K562 (cell line): ENCODE measurements at regions not wholly inside any gene's neighbourhood (a gene's known extent, or its start where the extent isn't known, plus 50 kb on each side); places are given as distances from the start of the nearest gene placed in this dataset.

Experiments
- ATAC-seq: fragments of 200-7000 bp; cut with Tn5 transposase; 3 replicates; pipeline ENCODE4 v1.9.1; 2020; ENCODE audit warnings: moderate library complexity
- BruUV-seq: library from RNA; stranded (reverse); fragments of 400-500 nt; replicated peaks from 2 replicates; lab custom pipeline; 2021; lab: Mats Ljungman, UMichigan
- CTCF ChIA-PET: fragments of 300-600 bp; formaldehyde crosslinking; extraction: SDS; loops from one replicate; lab custom pipeline; 2021; ENCODE audit warnings: low intra/inter-chr PET ratio; lab: Yijun Ruan, JAX
- POLR2A ChIA-PET: fragments of 300-600, 350-650 bp; sonication (Branson Sonifier 250); formaldehyde crosslinking; extraction: SDS; loops from one replicate; lab custom pipeline; 2021; ENCODE audit warnings: antibody characterized with exemption, inconsistent platforms; lab: Yijun Ruan, JAX
- DNase-seq, 4 experiments: peaks; one replicate each; pipeline versions ENCODE4 v3.0.0 to v3.0.0-alpha.2; 2011 to 2018; ENCODE audit warnings: low spot score in 3 of 4, mixed read lengths in 3 of 4; ENCODE audit errors: extremely low read depth in 1 of 4
- FAIRE-seq: peaks from 2 replicates; lab custom pipeline; 2011; peaks lifted over from hg19 to GRCh38; lab: Jason Lieb, UNC
- H2AFZ ChIP-seq: 2 replicates; pipeline ENCODE4 v1.6.0; 2011; ENCODE audit warnings: low read depth, low read length, control low read depth, inconsistent platforms
- H3K27ac ChIP-seq: fragments of 200-600 bp; 3 replicates; pipeline ENCODE4 v1.8.0; 2011; ENCODE audit warnings: low read depth, mild to moderate bottlenecking, control low read depth, inconsistent platforms, low read length, moderate library complexity, mixed read lengths; ENCODE audit errors: extremely low read depth
- H3K27me3 ChIP-seq, 2 experiments: fragments of 300-600 bp in 1 of 2; 2 replicates in 1 of 2; 3 replicates in 1 of 2; pipeline versions ENCODE4 v1.6.0 to v1.8.0; 2011; ENCODE audit warnings: inconsistent platforms in 2 of 2, low read length in 2 of 2, mild to moderate bottlenecking in 1 of 2, mixed read lengths in 1 of 2, moderate library complexity in 1 of 2; ENCODE audit not compliant: control insufficient read depth in 2 of 2, insufficient read depth in 2 of 2
- H3K36me3 ChIP-seq: fragments of 300-600 bp; 3 replicates; pipeline ENCODE4 v1.8.0; 2011; ENCODE audit warnings: mild to moderate bottlenecking, low read length, inconsistent platforms; ENCODE audit not compliant: control insufficient read depth, insufficient read depth
- H3K4me1 ChIP-seq, 2 experiments: fragments of 200-600 bp in 1 of 2; replicated peaks in 1 of 2; 2 replicates in 1 of 2; 3 replicates in 1 of 2; pipeline versions ENCODE4 v1.5.1 to v1.8.0; 2011; ENCODE audit warnings: inconsistent platforms in 2 of 2, low read length in 2 of 2, mild to moderate bottlenecking in 1 of 2, mixed read lengths in 1 of 2, moderate library complexity in 1 of 2; ENCODE audit not compliant: control insufficient read depth in 2 of 2, insufficient read depth in 2 of 2
- H3K4me2 ChIP-seq: 2 replicates; pipeline ENCODE4 v1.6.1; 2011; ENCODE audit warnings: low read length, control low read depth, inconsistent platforms, mixed read lengths; ENCODE audit not compliant: insufficient read depth
- H3K4me3 ChIP-seq: fragments of 200-600 bp; sonication (generic), shearing (Covaris generic); 2 replicates; pipeline ENCODE4 v1.5.1; 2016; ENCODE audit warnings: control low read depth, inconsistent platforms
- H3K79me2 ChIP-seq: fragments of 200-600 bp; 3 replicates; pipeline ENCODE4 v1.8.0; 2011; ENCODE audit warnings: low read length, inconsistent platforms; ENCODE audit not compliant: control insufficient read depth, insufficient read depth
- H3K9ac ChIP-seq, 2 experiments: 2 replicates each; pipeline versions ENCODE4 v1.6.0 to v1.6.1; 2011; ENCODE audit warnings: low read depth in 2 of 2, low read length in 2 of 2, control low read depth in 1 of 2, inconsistent platforms in 1 of 2, mild to moderate bottlenecking in 1 of 2, mixed read lengths in 1 of 2; ENCODE audit not compliant: insufficient read depth in 1 of 2
- H3K9me1 ChIP-seq: one replicate; pipeline ENCODE4 v1.6.0; 2011; ENCODE audit warnings: inconsistent platforms, mild to moderate bottlenecking, low read length, moderate library complexity; ENCODE audit not compliant: control insufficient read depth, insufficient read depth
- H3K9me3 ChIP-seq: replicated peaks from 2 replicates; pipeline ENCODE4 v1.5.1; 2011; ENCODE audit warnings: low read depth, low read length, inconsistent platforms; ENCODE audit not compliant: control insufficient read depth, insufficient read depth
- H4K20me1 ChIP-seq: replicated peaks from 2 replicates; pipeline ENCODE4 v1.6.1; 2011; ENCODE audit warnings: low read length, inconsistent platforms, mixed read lengths; ENCODE audit not compliant: control insufficient read depth, insufficient read depth
- NEUROD1 ChIP-seq: fragments of 150-350 bp; IDR thresholded peaks from 2 replicates; pipeline ENCODE4 v1.6.1; 2014; ENCODE audit warnings: borderline replicate concordance, low read length, low read depth; ENCODE audit not compliant: partially characterized antibody
- NR3C1 ChIP-seq: sonication (generic); formaldehyde crosslinking; IDR thresholded peaks from 2 replicates; pipeline ENCODE4 v1.8.1; 2022; ENCODE audit warnings: missing genetic modification reagents
- ZKSCAN3 ChIP-seq: fragments of 250-450 bp; sonication (Bioruptor Pico); IDR thresholded peaks from 2 replicates; pipeline ENCODE4 v1.4.0; 2020
- ZNF174 ChIP-seq: fragments of 250-450 bp; sonication (Bioruptor Pico); IDR thresholded peaks from 2 replicates; pipeline ENCODE4 v1.4.0; 2020; ENCODE audit warnings: mild to moderate bottlenecking
- WGBS: fragments of 100-300 bp; shearing (Covaris generic); methylation state at CpG from one replicate; pipeline ENCODE4 v1.1.6; 2016; ENCODE audit warnings: low coverage, mixed read lengths; ENCODE audit not compliant: insufficient coverage; ENCODE audit errors: missing lambda C conversion rate; 5-methylcytosine and 5-hydroxymethylcytosine counted together
- in situ Hi-C: fragments of 300-500 bp; cut with MboI; formaldehyde crosslinking; loops from 4 replicates; pipeline ENCODE4 v1.15.0; 2018; ENCODE audit warnings: inconsistent platforms, mixed read lengths
- intact Hi-C: fragments of 100-400 bp; cut with micrococcal nuclease; formaldehyde crosslinking; loops from 2 replicates; pipeline ENCODE4 v1.14.2; 2022
- TF ChIP-seq, protein P1 (sequence below): sonication (generic); formaldehyde crosslinking; IDR thresholded peaks from 2 replicates; pipeline ENCODE4 v1.8.0; 2022; ENCODE audit warnings: missing genetic modification reagents, mild to moderate bottlenecking, borderline replicate concordance
- TF ChIP-seq, protein P2 (sequence below): fragments of 250-450 bp; sonication (Bioruptor Pico); IDR thresholded peaks from 2 replicates; pipeline ENCODE4 v1.8.0; 2021; ENCODE audit warnings: moderate library complexity, mild to moderate bottlenecking, inconsistent platforms

DNA sequence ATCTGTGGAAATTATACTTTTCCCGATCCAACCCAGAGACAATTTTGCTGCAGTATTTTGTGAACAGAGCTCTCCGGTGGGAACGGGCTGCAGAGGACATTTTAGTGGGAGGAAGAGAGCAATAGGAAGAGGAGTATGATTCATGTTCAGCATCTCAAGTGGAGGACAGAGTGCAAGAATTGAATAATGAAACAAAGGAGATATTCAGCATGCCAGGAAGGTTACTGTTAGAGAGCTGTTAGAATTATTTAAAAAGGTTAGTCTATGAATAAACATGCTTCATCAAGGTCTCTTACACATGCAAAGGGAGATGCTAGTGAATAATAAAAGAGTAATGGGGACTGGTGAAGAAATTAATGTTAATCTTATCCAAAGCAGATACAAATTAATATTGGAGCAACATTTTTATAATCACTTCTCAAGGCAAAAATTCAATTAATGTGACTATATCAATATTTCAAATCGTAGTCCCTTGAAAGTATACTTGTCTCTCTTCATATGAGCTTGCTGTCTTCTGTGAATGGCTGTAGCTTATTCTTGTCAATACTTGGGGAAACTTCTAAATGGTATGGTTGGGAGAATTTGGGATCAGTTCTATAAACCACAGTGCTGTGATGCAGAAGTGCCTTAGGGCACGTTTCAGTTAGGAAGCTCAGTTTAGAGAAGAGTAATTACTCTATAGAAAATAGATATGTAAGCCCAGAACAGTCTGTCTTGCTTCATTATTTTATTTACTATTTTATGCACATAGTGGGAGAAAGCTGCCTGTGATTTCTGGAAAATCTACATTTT is 1165.8 kb downstream of the OLFM4 start:
- TF ChIP-seq, protein P1, sequence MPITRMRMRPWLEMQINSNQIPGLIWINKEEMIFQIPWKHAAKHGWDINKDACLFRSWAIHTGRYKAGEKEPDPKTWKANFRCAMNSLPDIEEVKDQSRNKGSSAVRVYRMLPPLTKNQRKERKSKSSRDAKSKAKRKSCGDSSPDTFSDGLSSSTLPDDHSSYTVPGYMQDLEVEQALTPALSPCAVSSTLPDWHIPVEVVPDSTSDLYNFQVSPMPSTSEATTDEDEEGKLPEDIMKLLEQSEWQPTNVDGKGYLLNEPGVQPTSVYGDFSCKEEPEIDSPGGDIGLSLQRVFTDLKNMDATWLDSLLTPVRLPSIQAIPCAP (CRISPR knock-in tag): no peak
- no peak for TF ChIP-seq NR3C1 (CRISPR knock-in tag)
- TF ChIP-seq NEUROD1: no peak
- TF ChIP-seq, protein P2, sequence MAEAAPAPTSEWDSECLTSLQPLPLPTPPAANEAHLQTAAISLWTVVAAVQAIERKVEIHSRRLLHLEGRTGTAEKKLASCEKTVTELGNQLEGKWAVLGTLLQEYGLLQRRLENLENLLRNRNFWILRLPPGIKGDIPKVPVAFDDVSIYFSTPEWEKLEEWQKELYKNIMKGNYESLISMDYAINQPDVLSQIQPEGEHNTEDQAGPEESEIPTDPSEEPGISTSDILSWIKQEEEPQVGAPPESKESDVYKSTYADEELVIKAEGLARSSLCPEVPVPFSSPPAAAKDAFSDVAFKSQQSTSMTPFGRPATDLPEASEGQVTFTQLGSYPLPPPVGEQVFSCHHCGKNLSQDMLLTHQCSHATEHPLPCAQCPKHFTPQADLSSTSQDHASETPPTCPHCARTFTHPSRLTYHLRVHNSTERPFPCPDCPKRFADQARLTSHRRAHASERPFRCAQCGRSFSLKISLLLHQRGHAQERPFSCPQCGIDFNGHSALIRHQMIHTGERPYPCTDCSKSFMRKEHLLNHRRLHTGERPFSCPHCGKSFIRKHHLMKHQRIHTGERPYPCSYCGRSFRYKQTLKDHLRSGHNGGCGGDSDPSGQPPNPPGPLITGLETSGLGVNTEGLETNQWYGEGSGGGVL (CRISPR knock-in tag): no peak
- TF ChIP-seq ZNF174: no peak
- no peak for TF ChIP-seq ZKSCAN3
- FAIRE-seq (no peak), DNase-seq (no peak), ATAC-seq (no peak)
- Histone ChIP-seq H3K9ac (no peak overlapping the region), H3K79me2 (no peaks in the 10 kb centered on the region), H2AFZ (no peak overlapping the region), H3K4me1 (no peaks in the 10 kb centered on the region), H3K4me2 (no peak overlapping the region), H3K27ac (no peak overlapping the region), H4K20me1 (no peaks in the 10 kb centered on the region), H3K9me3 (no peaks in the 10 kb centered on the region), H3K36me3 (no peaks in the 10 kb centered on the region), H3K27me3 (no peaks in the 10 kb centered on the region), H3K9me1 (no peaks in the 10 kb centered on the region), H3K4me3 (no peak overlapping the region)
- WGBS: 2% methylated on average over 5 of the region's 5 CpGs
- CTCF ChIA-PET: no interaction called here
- intact Hi-C loops (no loop called here), in situ Hi-C loops (no loop called here)
- no TSS peak for BruUV-seq
- POLR2A ChIA-PET: no interaction called here
